Testis (tissue), 2 donors: ENCODE measurements at regions not wholly inside any gene's neighbourhood (a gene's known extent, or its start where the extent isn't known, plus 50 kb on each side); places are given as distances from the start of the nearest gene placed in this dataset.

ENCODE experiments used
- POLR2A ChIP-seq: fragments of 450-650 bp; IDR thresholded peaks from one replicate; pipeline ENCODE4 v1.6.1; 2017; ENCODE audit warnings: antibody characterized with exemption, mild to moderate bottlenecking, moderate library complexity
- TF ChIP-seq, protein P1 (sequence below), 3 experiments: fragments of 450-650 bp in 2 of 3; fragments of 200-600 bp in 1 of 3; sonication (generic) in 1 of 3; IDR thresholded peaks; one replicate each; pipeline ENCODE4 v1.5.1; 2016 to 2019; ENCODE audit warnings: antibody characterized with exemption in 3 of 3, mild to moderate bottlenecking in 2 of 3, moderate library complexity in 1 of 3

DNA sequence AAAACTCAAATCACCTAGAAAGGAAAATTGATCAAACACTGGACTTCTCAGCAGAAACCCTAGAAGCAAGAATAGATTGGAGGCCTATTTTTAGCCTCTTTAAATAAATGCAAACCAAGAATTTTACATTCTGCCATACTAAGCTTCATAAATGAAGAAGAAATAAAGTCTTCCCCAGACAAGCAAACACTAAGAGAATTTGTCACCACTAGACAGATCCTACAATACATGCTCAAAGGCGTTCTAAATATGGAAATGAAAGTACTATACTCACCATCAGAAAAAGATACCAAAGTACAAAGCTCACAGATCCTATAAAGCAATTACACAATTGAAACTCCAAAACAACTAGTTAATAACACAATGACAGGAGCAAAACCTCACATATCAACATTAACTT, 578.1 kb downstream of the UQCRFS1 start:
- TF ChIP-seq, protein P1, sequence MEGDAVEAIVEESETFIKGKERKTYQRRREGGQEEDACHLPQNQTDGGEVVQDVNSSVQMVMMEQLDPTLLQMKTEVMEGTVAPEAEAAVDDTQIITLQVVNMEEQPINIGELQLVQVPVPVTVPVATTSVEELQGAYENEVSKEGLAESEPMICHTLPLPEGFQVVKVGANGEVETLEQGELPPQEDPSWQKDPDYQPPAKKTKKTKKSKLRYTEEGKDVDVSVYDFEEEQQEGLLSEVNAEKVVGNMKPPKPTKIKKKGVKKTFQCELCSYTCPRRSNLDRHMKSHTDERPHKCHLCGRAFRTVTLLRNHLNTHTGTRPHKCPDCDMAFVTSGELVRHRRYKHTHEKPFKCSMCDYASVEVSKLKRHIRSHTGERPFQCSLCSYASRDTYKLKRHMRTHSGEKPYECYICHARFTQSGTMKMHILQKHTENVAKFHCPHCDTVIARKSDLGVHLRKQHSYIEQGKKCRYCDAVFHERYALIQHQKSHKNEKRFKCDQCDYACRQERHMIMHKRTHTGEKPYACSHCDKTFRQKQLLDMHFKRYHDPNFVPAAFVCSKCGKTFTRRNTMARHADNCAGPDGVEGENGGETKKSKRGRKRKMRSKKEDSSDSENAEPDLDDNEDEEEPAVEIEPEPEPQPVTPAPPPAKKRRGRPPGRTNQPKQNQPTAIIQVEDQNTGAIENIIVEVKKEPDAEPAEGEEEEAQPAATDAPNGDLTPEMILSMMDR (IDR thresholded peaks at IDR 0.05), result no peak
- TF ChIP-seq POLR2A, result no peak
